HUES48 (cell line): ENCODE measurements at regions not wholly inside any gene's neighbourhood (a gene's known extent, or its start where the extent isn't known, plus 50 kb on each side); places are given as distances from the start of the nearest gene placed in this dataset.
"Not testable (repeated sequence)": the region's sequence is repeated elsewhere in the genome, so short reads cannot be mapped to it uniquely, and the experiment has no call there.

Source experiments
- H3K27ac ChIP-seq: one replicate; pipeline ENCODE4 v1.7.0; 2013; ENCODE audit warnings: low read depth, low read length, inconsistent platforms
- H3K27me3 ChIP-seq: 2 replicates; pipeline ENCODE4 v1.6.1; 2013; ENCODE audit warnings: mild to moderate bottlenecking, low read length; ENCODE audit not compliant: control insufficient read depth, insufficient read depth
- H3K36me3 ChIP-seq: 2 replicates; pipeline ENCODE4 v1.6.1; 2013; ENCODE audit warnings: low read length; ENCODE audit not compliant: control insufficient read depth, insufficient read depth
- H3K4me1 ChIP-seq: 2 replicates; pipeline ENCODE4 v1.6.1; 2013; ENCODE audit warnings: mild to moderate bottlenecking, low read length; ENCODE audit not compliant: control insufficient read depth, insufficient read depth
- H3K4me3 ChIP-seq: 2 replicates; pipeline ENCODE4 v1.5.1; 2013; ENCODE audit warnings: mild to moderate bottlenecking, low read depth, low read length
- H3K9ac ChIP-seq: 2 replicates; pipeline ENCODE4 v1.6.1; 2013; ENCODE audit warnings: mild to moderate bottlenecking, low read depth, low read length, moderate library complexity
- H3K9me3 ChIP-seq: 2 replicates; pipeline ENCODE4 v1.6.1; 2013; ENCODE audit warnings: low read length; ENCODE audit not compliant: control insufficient read depth, insufficient read depth

DNA sequence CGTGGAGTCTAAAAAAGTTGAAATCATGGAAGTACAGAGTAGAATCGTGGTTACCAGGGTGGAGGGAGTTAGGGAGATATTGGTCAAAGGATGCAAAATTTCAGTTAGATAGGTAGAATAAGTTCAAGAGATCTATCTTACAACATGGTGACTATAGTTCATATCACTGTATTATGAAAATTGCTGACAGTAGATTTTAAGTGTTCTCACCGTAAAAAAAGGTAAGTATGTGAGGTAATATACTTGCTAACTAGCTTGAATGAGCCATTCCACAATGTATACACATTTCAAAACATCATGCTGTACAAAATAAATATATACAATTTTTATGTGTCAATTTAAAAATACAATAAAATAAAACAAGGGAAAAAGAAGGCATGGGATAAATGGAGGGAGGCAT is 392.1 kb downstream of the CAAP1 start:
- Histone ChIP-seq H3K27ac (no peak overlapping the region), H3K4me3 (no peak overlapping the region), H3K27me3 (no peaks in the 10 kb centered on the region), H3K9ac (no peak overlapping the region), H3K9me3 (no peaks in the 10 kb centered on the region), H3K4me1 (no peaks in the 10 kb centered on the region), H3K36me3 (no peaks in the 10 kb centered on the region)

DNA sequence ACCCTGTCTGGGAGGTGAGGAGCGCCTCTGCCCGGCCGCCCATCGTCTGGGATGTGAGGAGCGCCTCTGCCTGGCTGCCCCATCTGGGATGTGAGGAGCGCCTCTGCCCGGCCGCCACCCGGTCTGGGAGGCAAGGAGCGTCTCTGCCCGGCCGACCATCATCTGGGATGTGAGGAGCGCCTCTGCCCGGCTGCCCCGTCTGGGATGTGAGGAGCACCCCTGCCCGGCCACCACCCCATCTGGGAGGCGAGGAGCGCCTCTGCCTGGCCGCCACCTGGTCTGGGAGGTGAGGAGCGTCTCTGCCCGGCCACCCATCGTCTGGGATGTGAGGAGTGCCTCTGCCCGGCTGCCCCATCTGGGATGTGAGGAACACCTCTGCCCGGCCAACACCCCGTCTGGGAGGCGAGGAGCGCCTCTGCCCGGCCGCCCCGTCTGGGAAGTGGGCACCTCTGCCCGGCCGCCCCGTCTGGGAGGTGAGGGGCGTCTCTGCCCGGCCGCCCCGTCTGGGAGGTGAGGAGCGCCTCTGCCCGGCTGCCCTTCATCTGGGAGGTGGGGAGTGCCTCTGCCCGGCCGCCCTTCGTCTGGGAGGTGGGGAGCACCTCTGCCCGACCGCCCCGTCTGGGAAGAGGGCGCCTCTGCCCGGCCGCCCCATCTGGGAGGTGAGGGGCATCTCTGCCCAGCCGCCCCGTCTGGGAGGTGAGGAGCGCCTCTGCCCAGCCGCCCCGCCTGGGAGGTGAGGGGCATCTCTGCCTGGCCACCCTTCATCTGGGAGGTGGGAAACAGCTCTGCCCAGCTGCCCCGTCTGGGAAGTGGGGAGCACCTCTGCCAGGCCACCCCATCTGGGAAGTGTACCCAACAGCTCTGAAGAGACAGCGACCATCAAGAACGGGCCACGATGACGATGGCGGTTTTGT is 399.7 kb downstream of the CAAP1 start:
- H3K27me3 ChIP-seq, H3K27ac ChIP-seq, H3K36me3 ChIP-seq, H3K4me1 ChIP-seq, H3K9ac ChIP-seq, H3K4me3 ChIP-seq: not testable (repeated sequence)
- H3K9me3 ChIP-seq = peaks cover 21% of the 10 kb centered on the region

DNA sequence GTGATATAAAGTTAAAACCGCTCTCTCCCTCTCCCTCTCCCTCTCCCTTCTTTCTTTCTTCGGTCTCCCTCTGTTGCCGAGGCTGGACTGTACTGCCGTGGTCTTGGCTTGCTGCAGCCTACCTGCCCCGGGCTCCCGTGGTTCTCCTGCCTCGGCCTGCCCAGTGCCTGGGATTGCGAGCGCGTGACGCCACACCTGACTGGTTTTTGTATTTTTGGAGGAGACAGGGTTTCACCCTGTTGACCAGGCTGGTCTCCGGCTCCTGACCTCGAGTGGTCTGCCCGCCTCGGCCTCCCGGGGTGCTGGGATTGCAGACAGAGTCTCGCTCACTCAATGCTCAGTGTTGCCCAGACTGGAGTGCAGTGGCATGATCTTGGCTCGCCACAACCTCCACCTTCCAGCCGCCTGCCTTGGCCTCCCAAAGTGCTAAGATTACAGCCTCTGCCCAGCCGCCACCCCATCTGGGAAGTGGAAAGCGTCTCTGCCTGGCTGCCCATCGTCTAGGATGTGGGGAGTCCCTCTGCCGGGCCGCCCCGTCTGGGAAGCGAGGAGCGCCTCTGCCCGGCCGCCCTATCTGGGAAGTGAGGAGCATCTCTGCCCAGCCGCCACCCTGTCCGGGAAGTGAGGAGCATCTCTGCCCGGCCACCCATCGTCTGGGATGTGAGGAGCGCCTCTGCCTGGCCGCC is 400.5 kb downstream of the CAAP1 start:
- H3K27ac ChIP-seq = not testable (repeated sequence)
- H3K9me3 ChIP-seq = peaks cover 21% of the 10 kb centered on the region

DNA sequence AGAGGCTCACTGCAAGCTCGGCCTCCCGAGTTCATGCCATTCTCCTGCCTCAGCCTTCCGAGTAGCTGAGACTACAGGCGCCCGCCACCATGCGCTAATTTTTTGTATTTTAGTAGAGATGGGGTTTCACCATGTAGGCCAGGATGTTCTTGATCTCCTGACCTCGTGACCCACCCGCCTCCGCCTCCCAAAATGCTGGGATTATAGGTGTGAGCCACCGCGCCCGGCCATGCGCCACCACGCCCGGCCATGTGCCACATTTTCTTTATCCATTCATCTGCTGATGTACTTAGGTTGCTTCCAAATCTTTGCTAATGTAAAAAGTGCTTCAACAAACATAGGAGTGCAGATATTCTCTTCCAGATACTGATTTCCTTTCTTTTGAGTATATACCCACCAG is 408.6 kb downstream of the CAAP1 start:
- no peaks in the 10 kb centered on the region for H3K4me1 ChIP-seq
- no peaks in the 10 kb centered on the region for H3K9me3 ChIP-seq
- H3K27ac ChIP-seq = no peak overlapping the region
- no peaks in the 10 kb centered on the region for H3K36me3 ChIP-seq
- H3K9ac ChIP-seq = no peak overlapping the region
- H3K27me3 ChIP-seq = no peaks in the 10 kb centered on the region
- no peak overlapping the region for H3K4me3 ChIP-seq

More for the DNA sequence above, 400.5 kb downstream of the CAAP1 start:
- H3K4me1 ChIP-seq, H3K9ac ChIP-seq, H3K27me3 ChIP-seq, H3K36me3 ChIP-seq, H3K4me3 ChIP-seq: not testable (repeated sequence)

DNA sequence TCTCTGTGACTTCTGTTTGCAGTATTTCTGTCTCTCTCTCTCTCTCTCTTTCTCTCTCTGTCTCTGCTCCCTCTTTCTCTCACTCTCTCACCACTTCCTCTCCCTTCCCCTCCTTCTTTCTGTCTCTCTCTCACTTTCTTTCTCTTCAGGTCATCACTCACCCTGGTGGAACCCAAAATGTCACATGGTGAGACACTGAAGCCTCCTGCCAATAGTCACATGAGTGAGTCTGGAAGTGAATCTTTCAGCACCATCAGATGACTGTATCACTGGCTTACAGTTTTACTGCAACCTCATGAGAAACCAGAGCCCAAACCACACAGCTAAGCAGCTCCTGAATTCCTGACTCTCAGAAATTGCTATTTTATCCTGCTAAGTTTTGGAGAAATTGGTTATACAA is 414.6 kb downstream of the CAAP1 start:
- H3K4me3 ChIP-seq = no peak overlapping the region
- H3K27ac ChIP-seq = no peak overlapping the region
- no peaks in the 10 kb centered on the region for H3K4me1 ChIP-seq
- H3K9ac ChIP-seq = no peak overlapping the region
- no peaks in the 10 kb centered on the region for H3K36me3 ChIP-seq
- H3K9me3 ChIP-seq = no peaks in the 10 kb centered on the region
- no peaks in the 10 kb centered on the region for H3K27me3 ChIP-seq

DNA sequence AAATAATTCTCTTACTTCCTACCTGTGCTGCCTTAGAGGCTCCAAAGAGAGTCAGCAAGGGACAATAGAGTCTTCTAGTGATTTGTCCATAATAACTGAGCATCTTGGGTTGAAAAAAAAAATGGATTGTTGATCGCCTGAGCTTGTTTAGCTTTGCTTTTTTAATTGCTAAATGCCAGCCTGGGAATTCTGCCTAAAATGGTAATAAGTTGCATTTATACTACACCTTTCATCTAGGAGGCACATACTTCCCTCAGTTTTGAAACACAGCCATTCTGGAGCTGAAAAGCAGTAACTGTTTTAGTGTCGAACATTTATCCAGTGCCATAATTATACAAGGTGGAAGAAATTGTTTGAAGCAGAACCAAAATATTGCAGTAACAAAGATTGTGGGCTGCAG is 421.3 kb downstream of the CAAP1 start:
- Histone ChIP-seq H3K4me3 (no peak overlapping the region), H3K9me3 (no peaks in the 10 kb centered on the region), H3K36me3 (no peaks in the 10 kb centered on the region), H3K27me3 (no peaks in the 10 kb centered on the region), H3K9ac (no peak overlapping the region), H3K27ac (no peak overlapping the region), H3K4me1 (no peaks in the 10 kb centered on the region)

DNA sequence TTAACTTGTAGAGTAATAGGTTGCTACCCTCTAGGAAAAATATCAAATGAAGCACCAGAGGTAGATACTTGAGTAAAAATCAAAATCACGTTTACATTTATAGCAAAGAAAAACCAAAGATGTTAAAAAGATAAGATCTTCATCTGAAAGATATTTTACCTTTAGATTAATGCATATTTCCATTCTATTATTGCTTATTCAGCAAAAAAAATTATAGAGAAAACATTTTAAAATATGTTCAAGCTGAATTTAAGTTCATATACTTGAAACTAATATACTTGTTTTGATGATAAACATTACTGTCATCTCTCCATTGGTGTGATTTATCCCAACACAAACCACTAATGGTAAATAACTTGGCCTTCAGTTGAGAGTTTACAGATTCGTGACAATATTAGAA is 422.3 kb downstream of the CAAP1 start:
- Histone ChIP-seq H3K9ac (no peak overlapping the region), H3K4me1 (no peaks in the 10 kb centered on the region), H3K4me3 (no peak overlapping the region), H3K36me3 (no peaks in the 10 kb centered on the region), H3K9me3 (no peaks in the 10 kb centered on the region), H3K27me3 (no peaks in the 10 kb centered on the region), H3K27ac (no peak overlapping the region)

DNA sequence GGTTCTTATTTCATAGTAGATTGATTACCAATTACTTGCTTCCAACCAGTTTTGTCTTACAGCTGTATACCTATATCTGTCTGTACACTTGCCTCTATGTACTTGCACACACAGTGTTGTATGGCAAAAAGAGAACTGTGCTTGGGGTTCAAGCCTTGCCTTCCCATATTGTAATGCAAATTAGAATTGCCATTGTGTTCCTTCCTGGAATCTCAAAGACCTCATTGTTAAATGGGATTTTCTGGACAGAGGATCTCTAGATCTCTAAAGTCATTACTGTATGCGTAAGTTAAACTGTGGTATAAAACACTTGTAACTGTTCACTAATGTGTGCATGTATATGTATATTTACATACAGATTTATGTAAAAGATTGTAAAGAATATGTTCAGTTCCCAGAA is 428.8 kb downstream of the CAAP1 start:
- no peaks in the 10 kb centered on the region for H3K9me3 ChIP-seq
- no peaks in the 10 kb centered on the region for H3K27me3 ChIP-seq
- H3K36me3 ChIP-seq = no peaks in the 10 kb centered on the region
- no peak overlapping the region for H3K27ac ChIP-seq
- H3K4me1 ChIP-seq = no peaks in the 10 kb centered on the region
- no peak overlapping the region for H3K4me3 ChIP-seq
- H3K9ac ChIP-seq = no peak overlapping the region

DNA sequence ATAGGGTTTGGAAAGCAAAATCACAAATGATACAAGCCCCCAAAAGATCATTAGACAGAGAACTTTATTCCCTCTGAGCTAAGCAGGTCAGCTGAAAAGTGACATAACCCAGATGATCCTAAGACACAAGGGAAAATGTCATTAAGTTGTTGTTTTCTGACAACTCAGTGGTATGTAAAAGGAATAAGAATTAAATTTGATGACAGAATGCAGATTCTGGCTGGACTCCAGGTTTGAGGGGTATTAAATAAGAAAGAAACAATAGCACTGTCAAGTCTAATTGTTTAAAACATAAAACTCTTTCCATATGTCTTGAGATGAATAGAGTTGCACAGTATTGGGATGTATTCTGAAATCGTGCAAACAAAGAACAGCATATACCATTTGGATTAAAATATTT is 429.9 kb downstream of the CAAP1 start:
- Histone ChIP-seq H3K36me3 (no peaks in the 10 kb centered on the region), H3K4me3 (no peak overlapping the region), H3K9ac (no peak overlapping the region), H3K27ac (no peak overlapping the region), H3K4me1 (no peaks in the 10 kb centered on the region), H3K9me3 (no peaks in the 10 kb centered on the region), H3K27me3 (no peaks in the 10 kb centered on the region)

DNA sequence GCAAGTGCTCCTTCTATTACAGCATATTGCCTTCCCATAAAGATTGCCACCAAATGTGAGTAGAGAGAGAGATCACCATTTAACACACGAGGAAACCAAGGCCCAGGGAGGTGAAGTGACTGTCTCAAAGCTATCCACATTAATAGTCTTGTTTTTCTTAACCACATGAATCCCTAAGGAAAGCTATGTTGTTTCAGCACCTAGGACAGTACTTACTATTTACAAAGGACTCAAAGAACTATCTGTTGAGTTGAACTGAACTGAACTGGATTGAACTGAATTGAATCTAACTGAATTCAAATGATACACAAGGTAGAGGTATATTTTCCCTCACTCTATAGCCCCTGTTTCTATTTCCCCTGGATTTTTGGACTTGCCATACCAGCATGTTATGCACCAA is 430.4 kb downstream of the CAAP1 start:
- no peaks in the 10 kb centered on the region for H3K4me1 ChIP-seq
- no peaks in the 10 kb centered on the region for H3K36me3 ChIP-seq
- H3K27ac ChIP-seq = no peak overlapping the region
- no peaks in the 10 kb centered on the region for H3K9me3 ChIP-seq
- H3K27me3 ChIP-seq = no peaks in the 10 kb centered on the region
- no peak overlapping the region for H3K4me3 ChIP-seq
- no peak overlapping the region for H3K9ac ChIP-seq

DNA sequence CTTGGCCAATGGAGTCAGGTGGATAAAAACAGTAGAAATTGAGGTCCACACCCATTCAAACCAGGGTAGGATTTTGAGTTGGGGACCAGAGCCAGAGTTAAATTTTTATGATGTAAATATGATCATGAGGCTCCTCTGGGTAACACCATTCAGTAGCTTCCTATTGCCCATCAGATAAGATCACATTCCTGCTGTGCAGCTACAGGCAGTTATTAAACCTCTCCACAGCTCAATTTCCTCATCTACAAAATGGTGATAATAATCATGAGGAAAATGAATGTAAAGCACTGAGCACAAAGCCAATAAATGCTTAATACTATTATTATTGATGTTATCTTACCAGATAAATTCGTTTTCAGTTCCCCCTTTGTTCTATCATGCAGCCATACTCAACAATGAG is 432.0 kb downstream of the CAAP1 start:
- no peak overlapping the region for H3K4me3 ChIP-seq
- no peaks in the 10 kb centered on the region for H3K9me3 ChIP-seq
- H3K27ac ChIP-seq = no peak overlapping the region
- no peak overlapping the region for H3K9ac ChIP-seq
- no peaks in the 10 kb centered on the region for H3K36me3 ChIP-seq
- H3K4me1 ChIP-seq = no peaks in the 10 kb centered on the region
- H3K27me3 ChIP-seq = no peaks in the 10 kb centered on the region
